ENCODE measurements at regions not wholly inside any gene's neighbourhood (a gene's known extent, or its start where the extent isn't known, plus 50 kb on each side); places are given as distances from the start of the nearest gene placed in this dataset.
"Not testable (repeated sequence)": the region's sequence is repeated elsewhere in the genome, so short reads cannot be mapped to it uniquely, and the experiment has no call there.

DNA sequence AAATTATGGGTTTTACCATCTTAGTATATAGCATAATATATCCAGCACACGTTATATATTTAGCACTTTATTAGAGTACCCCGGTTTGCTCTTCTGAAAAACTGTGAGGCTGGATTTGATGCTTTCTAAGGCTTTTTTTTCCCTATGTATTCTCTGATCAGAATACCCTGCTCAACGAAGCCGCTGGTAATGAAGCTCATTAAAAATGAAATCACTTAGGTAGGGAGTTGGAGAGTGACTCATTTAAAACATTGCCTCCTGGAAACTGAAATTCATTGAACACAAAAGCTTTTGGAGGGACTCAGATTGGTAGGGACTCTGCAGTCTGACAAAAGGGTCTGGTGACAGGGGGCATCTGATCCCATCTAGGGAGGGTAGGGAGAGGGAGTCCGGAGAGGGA, 365.4 kb upstream of the MEX3C start:
- WGBS, 3 donors, result 51 to 66% (median 61%) methylated on average over 5 of the region's 5 CpGs
- intact Hi-C loops (cut with DNase I), result no loop called here

DNA sequence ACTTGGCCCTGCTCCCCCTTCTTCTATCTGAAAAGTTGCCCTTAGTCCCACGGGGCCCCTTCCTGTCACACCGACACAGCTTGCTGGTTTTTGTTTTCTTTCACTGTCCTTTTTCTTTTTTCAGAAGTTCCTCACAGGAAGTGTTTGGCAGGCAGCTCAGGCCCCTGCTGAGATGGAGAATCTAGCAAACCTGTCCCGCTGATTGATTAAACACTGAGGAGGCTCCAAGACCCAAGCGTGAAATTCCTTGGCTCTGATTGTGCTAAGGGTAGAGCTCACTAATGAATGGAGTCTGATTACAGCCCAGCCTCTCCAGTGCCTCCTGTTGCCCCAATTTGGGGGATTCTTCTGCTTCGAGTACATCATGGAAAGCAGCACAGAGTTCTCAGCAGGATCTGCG, 365.9 kb upstream of the MEX3C start:
- 46 to 62% (median 52%) methylated on average over 6 of the region's 6 CpGs for WGBS, 3 donors
- Histone ChIP-seq H3K4me1 (ENCODE audit: insufficient read depth) (no peaks in the 10 kb centered on the region), H3K27ac (no peak overlapping the region), H3K27me3 (no peaks in the 10 kb centered on the region), H3K4me3 (no peak overlapping the region), H3K36me3 (no peaks in the 10 kb centered on the region), H3K9me3 (no peaks in the 10 kb centered on the region)
- TF ChIP-seq EP300 (IDR thresholded peaks at IDR 0.05) (no peak), POLR2A (IDR thresholded peaks at IDR 0.05) (no peak)
- no peak for DNase-seq
- intact Hi-C loops (cut with DNase I), result no loop called here

More for the DNA sequence above, 365.4 kb upstream of the MEX3C start:
- H3K9me3 ChIP-seq, result no peaks in the 10 kb centered on the region
- no peak overlapping the region for H3K27ac ChIP-seq
- no peaks in the 10 kb centered on the region for H3K36me3 ChIP-seq
- H3K27me3 ChIP-seq, result no peaks in the 10 kb centered on the region
- TF ChIP-seq POLR2A (IDR thresholded peaks at IDR 0.05), result no peak
- TF ChIP-seq EP300 (IDR thresholded peaks at IDR 0.05), result no peak
- TF ChIP-seq, protein P1, sequence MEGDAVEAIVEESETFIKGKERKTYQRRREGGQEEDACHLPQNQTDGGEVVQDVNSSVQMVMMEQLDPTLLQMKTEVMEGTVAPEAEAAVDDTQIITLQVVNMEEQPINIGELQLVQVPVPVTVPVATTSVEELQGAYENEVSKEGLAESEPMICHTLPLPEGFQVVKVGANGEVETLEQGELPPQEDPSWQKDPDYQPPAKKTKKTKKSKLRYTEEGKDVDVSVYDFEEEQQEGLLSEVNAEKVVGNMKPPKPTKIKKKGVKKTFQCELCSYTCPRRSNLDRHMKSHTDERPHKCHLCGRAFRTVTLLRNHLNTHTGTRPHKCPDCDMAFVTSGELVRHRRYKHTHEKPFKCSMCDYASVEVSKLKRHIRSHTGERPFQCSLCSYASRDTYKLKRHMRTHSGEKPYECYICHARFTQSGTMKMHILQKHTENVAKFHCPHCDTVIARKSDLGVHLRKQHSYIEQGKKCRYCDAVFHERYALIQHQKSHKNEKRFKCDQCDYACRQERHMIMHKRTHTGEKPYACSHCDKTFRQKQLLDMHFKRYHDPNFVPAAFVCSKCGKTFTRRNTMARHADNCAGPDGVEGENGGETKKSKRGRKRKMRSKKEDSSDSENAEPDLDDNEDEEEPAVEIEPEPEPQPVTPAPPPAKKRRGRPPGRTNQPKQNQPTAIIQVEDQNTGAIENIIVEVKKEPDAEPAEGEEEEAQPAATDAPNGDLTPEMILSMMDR (IDR thresholded peaks at IDR 0.05), result no peak
- DNase-seq, result no peak
- H3K4me3 ChIP-seq, result no peak overlapping the region
- H3K4me1 ChIP-seq (ENCODE audit: insufficient read depth), result no peaks in the 10 kb centered on the region

DNA sequence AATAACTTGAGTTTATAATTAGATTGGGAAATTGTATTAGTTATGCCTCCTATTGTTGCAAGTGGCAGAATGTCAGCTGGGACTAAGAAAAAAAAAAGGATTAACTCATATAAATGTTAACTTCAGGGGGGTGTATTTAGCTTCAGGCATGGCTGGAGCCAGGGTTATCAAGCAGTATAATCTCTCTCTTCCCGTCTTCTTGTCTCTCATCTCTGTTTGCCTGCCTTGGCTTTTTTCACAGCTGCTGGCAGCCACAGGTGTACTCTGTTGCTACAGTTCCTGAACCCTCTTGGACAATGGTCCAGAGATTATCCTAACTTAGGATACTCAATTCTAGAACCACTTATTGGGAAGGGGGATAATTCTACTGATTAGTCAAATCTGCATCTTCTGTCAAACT, 370.7 kb upstream of the MEX3C start:
- DNase-seq, result no peak
- Histone ChIP-seq H3K27me3 (no peaks in the 10 kb centered on the region), H3K9me3 (no peaks in the 10 kb centered on the region), H3K27ac (no peak overlapping the region), H3K4me3 (no peak overlapping the region), H3K4me1 (ENCODE audit: insufficient read depth) (no peaks in the 10 kb centered on the region), H3K36me3 (no peaks in the 10 kb centered on the region)
- intact Hi-C loops (cut with DNase I), result no loop called here
- WGBS, 3 donors, result 39 to 58% (median 44%) methylated on average over 1 of the region's 1 CpG
- TF ChIP-seq POLR2A (IDR thresholded peaks at IDR 0.05) (no peak), EP300 (IDR thresholded peaks at IDR 0.05) (no peak)
- TF ChIP-seq, protein P1 (IDR thresholded peaks at IDR 0.05), result no peak

DNA sequence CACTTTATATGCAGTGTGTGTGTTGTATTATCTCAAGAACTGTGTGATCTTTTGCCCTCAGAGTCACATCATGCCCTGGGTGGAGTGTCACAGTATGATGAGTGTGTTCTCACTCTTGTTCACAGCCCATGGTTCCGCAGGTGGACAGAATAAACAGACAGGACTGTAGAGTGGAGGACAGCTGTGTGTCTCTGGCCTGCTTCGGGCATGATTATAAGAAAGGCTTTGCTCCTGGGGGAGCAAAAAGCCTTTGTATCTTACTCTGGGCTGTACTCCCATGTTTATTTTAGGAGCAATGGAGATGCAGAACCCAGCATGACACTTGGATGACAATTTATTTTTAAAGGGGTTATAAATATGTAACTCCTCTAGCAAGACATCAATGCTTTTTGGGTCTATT, 371.7 kb upstream of the MEX3C start:
- H3K9me3 ChIP-seq, result no peaks in the 10 kb centered on the region
- TF ChIP-seq POLR2A (IDR thresholded peaks at IDR 0.05), result no peak
- TF ChIP-seq, protein P1 (IDR thresholded peaks at IDR 0.05), result no peak
- no peak for TF ChIP-seq EP300 (IDR thresholded peaks at IDR 0.05)
- intact Hi-C loops (cut with DNase I), result no loop called here
- 55 to 80% (median 61%) methylated on average over 2 of the region's 2 CpGs for WGBS, 3 donors
- DNase-seq, result no peak
- no peak overlapping the region for H3K4me3 ChIP-seq
- no peaks in the 10 kb centered on the region for H3K27me3 ChIP-seq
- H3K4me1 ChIP-seq (ENCODE audit: insufficient read depth), result no peaks in the 10 kb centered on the region
- H3K36me3 ChIP-seq, result no peaks in the 10 kb centered on the region
- no peak overlapping the region for H3K27ac ChIP-seq

DNA sequence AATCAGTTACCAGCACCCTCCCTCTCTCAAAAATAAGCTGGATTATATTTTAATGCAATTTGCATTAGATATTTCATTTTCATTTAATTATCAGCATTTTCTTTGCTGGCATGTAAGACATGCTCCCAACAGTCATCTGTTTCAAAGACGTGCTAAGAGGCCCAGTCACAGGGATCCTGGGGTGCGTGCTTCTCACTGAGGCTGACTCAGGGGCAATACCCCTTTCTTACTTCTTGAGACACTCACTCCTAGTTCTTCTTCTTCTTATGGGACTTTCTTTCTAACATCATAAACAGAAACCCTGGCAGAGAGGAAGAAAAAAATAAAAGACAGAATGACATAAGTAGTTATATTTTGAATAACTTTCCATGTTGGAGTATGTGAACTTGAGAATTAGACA, 372.1 kb upstream of the MEX3C start:
- H3K4me1 ChIP-seq (ENCODE audit: insufficient read depth), result no peaks in the 10 kb centered on the region
- intact Hi-C loops (cut with DNase I), result no loop called here
- TF ChIP-seq, protein P1 (IDR thresholded peaks at IDR 0.05), result no peak
- TF ChIP-seq POLR2A (IDR thresholded peaks at IDR 0.05), result no peak
- no peak for TF ChIP-seq EP300 (IDR thresholded peaks at IDR 0.05)
- H3K4me3 ChIP-seq, result no peak overlapping the region
- 78 to 80% (median 78%) methylated on average over 2 of the region's 2 CpGs for WGBS, 3 donors
- no peaks in the 10 kb centered on the region for H3K9me3 ChIP-seq
- no peaks in the 10 kb centered on the region for H3K27me3 ChIP-seq
- H3K27ac ChIP-seq, result no peak overlapping the region
- no peak for DNase-seq
- no peaks in the 10 kb centered on the region for H3K36me3 ChIP-seq

DNA sequence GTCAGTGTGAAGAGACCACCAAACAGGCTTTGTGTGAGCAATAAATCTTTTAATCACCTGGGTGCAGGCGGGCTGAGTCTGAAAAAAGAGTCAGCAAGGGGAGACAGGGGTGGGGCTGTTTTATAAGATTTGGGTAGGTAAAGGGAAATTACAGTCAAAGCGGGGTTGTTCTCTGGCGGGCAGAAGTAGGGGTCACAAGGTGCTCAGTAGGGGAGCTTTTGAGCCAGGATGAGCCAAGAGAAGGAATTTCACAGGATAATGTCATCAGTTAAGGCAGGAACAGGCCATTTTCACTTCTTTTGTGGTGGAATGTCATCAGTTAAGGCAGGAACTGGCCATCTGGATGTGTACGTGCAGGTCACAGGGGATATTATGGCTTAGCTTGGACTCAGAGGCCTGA, 372.6 kb upstream of the MEX3C start:
- DNase-seq; intact Hi-C loops (cut with DNase I); H3K4me3 ChIP-seq; H3K9me3 ChIP-seq; H3K4me1 ChIP-seq (ENCODE audit: insufficient read depth); H3K36me3 ChIP-seq; H3K27ac ChIP-seq; H3K27me3 ChIP-seq: not testable (repeated sequence)
- WGBS, 3 donors, result 76 to 80% (median 80%) methylated on average over 4 of the region's 4 CpGs

DNA sequence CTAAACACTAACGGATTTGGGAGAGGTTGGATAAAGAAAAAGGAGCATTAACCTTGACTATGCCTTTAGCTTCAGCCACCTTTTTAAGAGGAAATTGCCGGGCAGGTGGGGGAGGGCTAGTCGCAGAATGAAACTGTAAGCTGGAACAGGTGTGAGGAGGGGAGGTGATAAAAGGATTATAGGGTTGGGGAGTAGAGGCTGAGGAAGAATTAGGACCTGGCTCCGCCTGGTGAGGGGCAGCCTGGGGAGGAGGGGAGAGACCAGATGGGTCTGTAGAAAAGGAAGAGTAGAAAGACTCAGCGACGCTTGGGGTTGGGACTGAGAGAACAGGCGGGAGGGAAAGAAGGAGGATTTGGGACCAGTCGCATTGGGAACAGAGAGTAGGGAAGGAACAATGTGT, 376.4 kb upstream of the MEX3C start:
- H3K27ac ChIP-seq; H3K36me3 ChIP-seq; H3K9me3 ChIP-seq; DNase-seq; H3K4me1 ChIP-seq (ENCODE audit: insufficient read depth); intact Hi-C loops (cut with DNase I); H3K4me3 ChIP-seq; H3K27me3 ChIP-seq: not testable (repeated sequence)
- 68 to 78% (median 69%) methylated on average over 7 to 8 of the region's 8 CpGs for WGBS, 3 donors

All from ovary (tissue), 7 donors.